ENCODE measurements at regions not wholly inside any gene's neighbourhood (a gene's known extent, or its start where the extent isn't known, plus 50 kb on each side); places are given as distances from the start of the nearest gene placed in this dataset.

DNA sequence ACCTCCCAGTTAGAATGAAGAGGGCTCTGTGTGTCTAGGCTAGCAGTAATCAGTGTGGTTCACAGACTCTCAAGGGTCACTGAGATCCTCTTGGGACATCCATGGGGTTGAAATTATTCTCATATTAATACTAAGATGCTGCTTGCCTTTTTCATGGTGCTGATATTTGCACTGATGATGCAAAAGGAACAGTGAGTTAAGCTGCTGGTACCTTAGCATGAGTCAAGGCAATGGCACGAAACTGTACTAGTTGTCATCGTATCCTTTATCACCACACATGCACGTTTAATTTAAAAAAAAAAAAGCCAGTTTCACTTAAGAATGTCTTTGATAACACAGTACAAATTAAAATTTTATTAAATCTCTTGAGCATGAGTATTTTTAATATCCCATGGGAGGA is 151.9 kb upstream of the TANK start:
- no peak overlapping the region for H3K9ac ChIP-seq (ENCODE audit: low read length)
- H3K4me1 ChIP-seq (ENCODE audit: control insufficient read depth, insufficient read depth, low read length) = no peaks in the 10 kb centered on the region
- H3K36me3 ChIP-seq (ENCODE audit: control insufficient read depth, insufficient read depth, low read length) = no peaks in the 10 kb centered on the region
- H3K27me3 ChIP-seq (ENCODE audit: control insufficient read depth, insufficient read depth, low read length) = no peaks in the 10 kb centered on the region
- H3K9me3 ChIP-seq (ENCODE audit: control insufficient read depth, low read length) = no peaks in the 10 kb centered on the region
- H3K4me3 ChIP-seq (ENCODE audit: low read length) = no peak overlapping the region

DNA sequence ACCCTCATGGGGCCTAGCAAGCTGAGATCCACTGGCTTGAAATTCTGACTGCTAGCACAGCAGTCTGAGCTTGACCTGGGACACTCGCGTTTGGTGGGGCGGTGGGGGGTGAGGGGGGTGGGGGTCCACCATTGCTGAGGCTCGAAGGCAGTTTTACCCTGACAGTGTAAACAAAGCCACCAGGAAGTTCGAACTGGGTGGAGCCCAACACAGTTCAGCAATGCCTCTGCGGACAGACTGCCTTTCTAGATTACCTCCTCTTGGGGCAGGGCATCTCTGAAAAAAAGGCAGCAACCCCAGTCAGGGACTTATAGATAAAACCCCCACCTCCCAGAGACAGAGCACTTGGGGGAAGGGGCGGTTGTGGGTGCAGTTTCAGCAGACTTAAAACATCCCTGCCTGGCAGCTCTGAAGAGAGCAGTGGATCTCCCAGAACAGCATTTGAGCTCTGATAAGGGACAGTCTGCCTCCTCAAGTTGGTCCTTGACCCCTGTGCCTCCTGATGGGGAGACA is 149.7 kb upstream of the TANK start:
- Histone ChIP-seq H3K4me1 (ENCODE audit: control insufficient read depth, insufficient read depth, low read length) (no peaks in the 10 kb centered on the region), H3K36me3 (ENCODE audit: control insufficient read depth, insufficient read depth, low read length) (no peaks in the 10 kb centered on the region), H3K27me3 (ENCODE audit: control insufficient read depth, insufficient read depth, low read length) (no peaks in the 10 kb centered on the region), H3K9ac (ENCODE audit: low read length) (no peak overlapping the region), H3K9me3 (ENCODE audit: control insufficient read depth, low read length) (no peaks in the 10 kb centered on the region), H3K4me3 (ENCODE audit: low read length) (no peak overlapping the region)

DNA sequence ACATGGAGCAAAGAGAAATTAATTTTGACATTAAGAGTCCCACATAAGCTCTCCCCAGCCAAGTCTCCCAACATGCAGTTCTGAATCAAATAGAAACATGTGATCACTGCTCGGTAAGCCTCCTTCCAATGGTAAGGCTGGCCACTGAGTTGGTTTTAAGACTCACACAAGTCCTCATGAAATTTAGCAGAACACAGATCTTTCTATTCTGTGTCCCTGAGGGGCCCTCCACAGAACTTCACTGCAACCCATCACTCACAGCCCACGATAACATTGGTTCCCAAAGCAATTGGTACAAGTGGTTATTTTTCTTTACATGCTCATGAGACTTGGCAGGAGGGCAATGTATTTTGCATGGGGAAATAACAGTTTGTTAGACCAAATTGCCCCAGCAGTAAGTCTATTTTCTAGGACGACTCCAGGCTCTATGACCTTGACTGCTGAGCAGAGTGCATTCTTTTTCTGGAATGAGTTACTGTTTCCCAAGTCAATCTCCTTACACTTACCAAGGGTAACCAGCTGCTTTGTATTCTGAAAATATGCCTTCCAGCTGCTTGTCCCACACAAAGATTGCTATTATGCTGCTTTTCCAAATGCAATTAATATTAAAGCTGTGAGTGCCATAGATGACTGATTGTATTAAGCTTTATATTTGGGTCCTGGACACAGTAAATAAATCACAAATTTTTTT is 142.3 kb upstream of the TANK start:
- no peak overlapping the region for H3K9ac ChIP-seq (ENCODE audit: low read length)
- no peaks in the 10 kb centered on the region for H3K36me3 ChIP-seq (ENCODE audit: control insufficient read depth, insufficient read depth, low read length)
- H3K4me3 ChIP-seq (ENCODE audit: low read length) = no peak overlapping the region
- H3K27me3 ChIP-seq (ENCODE audit: control insufficient read depth, insufficient read depth, low read length) = no peaks in the 10 kb centered on the region
- H3K9me3 ChIP-seq (ENCODE audit: control insufficient read depth, low read length) = no peaks in the 10 kb centered on the region
- H3K4me1 ChIP-seq (ENCODE audit: control insufficient read depth, insufficient read depth, low read length) = no peaks in the 10 kb centered on the region

DNA sequence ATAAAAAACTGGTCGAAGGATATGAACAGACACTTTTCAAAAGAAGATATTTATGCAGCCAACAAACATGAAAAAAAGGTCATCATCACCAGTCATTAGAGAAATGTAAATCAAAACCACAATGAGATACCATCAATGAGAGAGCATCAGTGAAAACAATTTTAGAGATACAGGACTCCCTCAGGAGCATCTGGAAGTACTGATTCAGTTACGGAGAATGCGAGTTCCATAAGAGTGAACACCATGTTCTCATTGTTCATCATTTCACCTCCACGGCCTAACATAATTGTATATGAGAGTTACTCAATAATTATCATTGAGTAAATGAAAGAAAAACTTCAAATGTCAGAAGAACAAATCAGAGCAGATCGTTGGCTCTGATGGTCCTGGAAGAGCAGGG is 140.9 kb upstream of the TANK start:
- H3K27me3 ChIP-seq (ENCODE audit: control insufficient read depth, insufficient read depth, low read length) = no peaks in the 10 kb centered on the region
- no peak overlapping the region for H3K4me3 ChIP-seq (ENCODE audit: low read length)
- no peaks in the 10 kb centered on the region for H3K36me3 ChIP-seq (ENCODE audit: control insufficient read depth, insufficient read depth, low read length)
- no peaks in the 10 kb centered on the region for H3K4me1 ChIP-seq (ENCODE audit: control insufficient read depth, insufficient read depth, low read length)
- H3K9me3 ChIP-seq (ENCODE audit: control insufficient read depth, low read length) = no peaks in the 10 kb centered on the region
- H3K9ac ChIP-seq (ENCODE audit: low read length) = no peak overlapping the region

DNA sequence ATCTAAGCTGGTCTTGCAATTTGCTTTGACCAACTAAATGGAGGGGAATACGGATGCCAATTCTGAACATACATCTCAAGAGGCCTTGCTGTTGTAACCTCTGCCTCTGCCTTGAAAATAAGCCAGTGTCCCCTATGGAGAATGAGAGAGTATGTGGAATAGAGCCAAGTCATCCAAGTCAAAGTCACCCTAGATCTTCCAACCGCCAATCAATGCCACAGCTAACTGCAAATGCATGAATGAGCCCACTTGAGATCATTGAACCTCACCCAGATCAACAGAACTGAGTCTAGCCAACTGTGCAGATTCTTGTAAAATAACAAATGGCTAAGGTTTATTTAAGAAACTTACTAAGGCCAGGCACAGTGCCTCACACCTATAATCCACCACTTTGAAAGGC is 139.8 kb upstream of the TANK start:
- Histone ChIP-seq H3K4me3 (ENCODE audit: low read length) (no peak overlapping the region), H3K9ac (ENCODE audit: low read length) (no peak overlapping the region), H3K4me1 (ENCODE audit: control insufficient read depth, insufficient read depth, low read length) (no peaks in the 10 kb centered on the region), H3K36me3 (ENCODE audit: control insufficient read depth, insufficient read depth, low read length) (no peaks in the 10 kb centered on the region), H3K9me3 (ENCODE audit: control insufficient read depth, low read length) (no peaks in the 10 kb centered on the region), H3K27me3 (ENCODE audit: control insufficient read depth, insufficient read depth, low read length) (no peaks in the 10 kb centered on the region)

- Histone ChIP-seq H3K4me1 (ENCODE audit: control insufficient read depth, insufficient read depth, low read length) (no peaks in the 10 kb centered on the region), H3K27me3 (ENCODE audit: control insufficient read depth, insufficient read depth, low read length) (no peaks in the 10 kb centered on the region), H3K36me3 (ENCODE audit: control insufficient read depth, insufficient read depth, low read length) (no peaks in the 10 kb centered on the region), H3K9me3 (ENCODE audit: control insufficient read depth, low read length) (no peaks in the 10 kb centered on the region), H3K9ac (ENCODE audit: low read length) (no peak overlapping the region), H3K4me3 (ENCODE audit: low read length) (no peak overlapping the region)
Measured at GRCh38 chr2:161028581-161028980, 131.6 kb upstream of the TANK start.

- no peak overlapping the region for H3K4me3 ChIP-seq (ENCODE audit: low read length)
- no peaks in the 10 kb centered on the region for H3K9me3 ChIP-seq (ENCODE audit: control insufficient read depth, low read length)
- H3K4me1 ChIP-seq (ENCODE audit: control insufficient read depth, insufficient read depth, low read length) = no peaks in the 10 kb centered on the region
- H3K27me3 ChIP-seq (ENCODE audit: control insufficient read depth, insufficient read depth, low read length) = no peaks in the 10 kb centered on the region
- no peaks in the 10 kb centered on the region for H3K36me3 ChIP-seq (ENCODE audit: control insufficient read depth, insufficient read depth, low read length)
- no peak overlapping the region for H3K9ac ChIP-seq (ENCODE audit: low read length)
Measured at GRCh38 chr2:161029321-161029720, 130.9 kb upstream of the TANK start.

- no peaks in the 10 kb centered on the region for H3K4me1 ChIP-seq (ENCODE audit: control insufficient read depth, insufficient read depth, low read length)
- no peaks in the 10 kb centered on the region for H3K9me3 ChIP-seq (ENCODE audit: control insufficient read depth, low read length)
- no peak overlapping the region for H3K4me3 ChIP-seq (ENCODE audit: low read length)
- H3K9ac ChIP-seq (ENCODE audit: low read length) = no peak overlapping the region
- H3K27me3 ChIP-seq (ENCODE audit: control insufficient read depth, insufficient read depth, low read length) = no peaks in the 10 kb centered on the region
- no peaks in the 10 kb centered on the region for H3K36me3 ChIP-seq (ENCODE audit: control insufficient read depth, insufficient read depth, low read length)
Measured at GRCh38 chr2:161030260-161031063, 129.8 kb upstream of the TANK start.

GRCh38 chr2:161031511-161031910 is 128.7 kb upstream of the TANK start:
- Histone ChIP-seq H3K4me3 (ENCODE audit: low read length) (no peak overlapping the region), H3K27me3 (ENCODE audit: control insufficient read depth, insufficient read depth, low read length) (no peaks in the 10 kb centered on the region), H3K9me3 (ENCODE audit: control insufficient read depth, low read length) (no peaks in the 10 kb centered on the region), H3K4me1 (ENCODE audit: control insufficient read depth, insufficient read depth, low read length) (no peaks in the 10 kb centered on the region), H3K36me3 (ENCODE audit: control insufficient read depth, insufficient read depth, low read length) (no peaks in the 10 kb centered on the region), H3K9ac (ENCODE audit: low read length) (no peak overlapping the region)

DNA sequence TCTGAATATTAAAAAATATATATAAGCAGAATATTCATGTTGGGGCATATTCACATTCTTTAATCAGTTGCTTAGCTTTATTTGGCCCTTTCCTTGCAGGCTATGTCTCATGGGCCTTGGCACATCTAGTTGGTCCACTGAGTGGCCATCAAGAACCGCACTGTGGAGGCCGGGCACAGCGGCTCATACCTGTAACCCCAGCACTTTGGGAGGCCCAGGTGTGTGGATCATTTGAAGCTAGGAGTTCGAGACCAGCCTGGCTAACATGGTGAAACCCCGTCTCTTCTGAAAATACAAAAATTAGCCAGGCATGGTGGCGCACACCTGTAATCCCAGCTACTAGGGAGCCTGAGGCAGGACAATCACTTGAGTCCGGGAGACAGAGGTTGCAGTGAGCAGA is 127.6 kb upstream of the TANK start:
- Histone ChIP-seq H3K9me3 (ENCODE audit: control insufficient read depth, low read length) (no peaks in the 10 kb centered on the region), H3K4me3 (ENCODE audit: low read length) (no peak overlapping the region), H3K27me3 (ENCODE audit: control insufficient read depth, insufficient read depth, low read length) (no peaks in the 10 kb centered on the region), H3K36me3 (ENCODE audit: control insufficient read depth, insufficient read depth, low read length) (no peaks in the 10 kb centered on the region), H3K4me1 (ENCODE audit: control insufficient read depth, insufficient read depth, low read length) (no peaks in the 10 kb centered on the region), H3K9ac (ENCODE audit: low read length) (no peak overlapping the region)

GRCh38 chr2:161033059-161033660 is 127.1 kb upstream of the TANK start:
- H3K27me3 ChIP-seq (ENCODE audit: control insufficient read depth, insufficient read depth, low read length) = no peaks in the 10 kb centered on the region

DNA sequence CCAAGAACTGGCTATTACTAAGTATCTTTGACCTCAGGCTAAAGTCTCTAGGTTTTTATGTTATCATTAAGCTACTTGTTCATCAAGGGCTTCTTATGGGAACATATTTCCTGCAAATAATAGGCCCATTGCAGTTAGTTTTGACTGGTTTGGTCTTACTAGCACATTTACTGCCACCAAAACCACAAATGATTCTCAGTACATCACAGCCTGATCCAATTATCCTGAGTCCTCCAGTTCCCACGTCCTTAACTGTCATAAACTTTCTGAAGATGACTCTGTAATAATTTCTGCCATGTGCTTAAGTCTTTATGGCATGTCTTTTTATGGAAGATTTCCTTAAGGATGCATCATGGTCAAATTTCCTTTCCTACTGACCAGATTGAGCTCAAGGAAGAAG is 123.3 kb upstream of the TANK start:
- Histone ChIP-seq H3K9ac (ENCODE audit: low read length) (no peak overlapping the region), H3K36me3 (ENCODE audit: control insufficient read depth, insufficient read depth, low read length) (no peaks in the 10 kb centered on the region), H3K9me3 (ENCODE audit: control insufficient read depth, low read length) (no peaks in the 10 kb centered on the region), H3K4me3 (ENCODE audit: low read length) (no peak overlapping the region), H3K27me3 (ENCODE audit: control insufficient read depth, insufficient read depth, low read length) (no peaks in the 10 kb centered on the region), H3K4me1 (ENCODE audit: control insufficient read depth, insufficient read depth, low read length) (no peaks in the 10 kb centered on the region)

More at GRCh38 chr2:161033059-161033660, 127.1 kb upstream of the TANK start:
- H3K4me1 ChIP-seq (ENCODE audit: control insufficient read depth, insufficient read depth, low read length) = no peaks in the 10 kb centered on the region
- no peaks in the 10 kb centered on the region for H3K9me3 ChIP-seq (ENCODE audit: control insufficient read depth, low read length)
- H3K4me3 ChIP-seq (ENCODE audit: low read length) = no peak overlapping the region
- no peaks in the 10 kb centered on the region for H3K36me3 ChIP-seq (ENCODE audit: control insufficient read depth, insufficient read depth, low read length)
- no peak overlapping the region for H3K9ac ChIP-seq (ENCODE audit: low read length)
